A673 (cell line): ENCODE measurements at regions not wholly inside any gene's neighbourhood (a gene's known extent, or its start where the extent isn't known, plus 50 kb on each side); places are given as distances from the start of the nearest gene placed in this dataset.

Experiments used
- BruUV-seq: library from RNA; stranded (reverse); fragments of 400-500 nt; replicated peaks from 2 replicates; lab custom pipeline; 2021; lab: Mats Ljungman, UMichigan
- CTCF ChIA-PET: fragments of 300-600 bp; sonication (Branson Sonifier 250); formaldehyde crosslinking; loops from one replicate; lab custom pipeline; 2022; ENCODE audit warnings: antibody characterized with exemption; lab: Charles Lee
- POLR2A ChIA-PET: fragments of 300-600 bp; sonication (Branson Sonifier 250); formaldehyde crosslinking; loops from one replicate; lab custom pipeline; 2022; ENCODE audit warnings: antibody characterized with exemption; ENCODE audit not compliant: low non-redundant PET; lab: Charles Lee
- DNase-seq: peaks from one replicate; pipeline ENCODE4 v3.0.0-alpha.2; 2015; ENCODE audit warnings: low spot score
- H3K27ac ChIP-seq: fragments of 200-600 bp; sonication (generic); 2 replicates; pipeline ENCODE4 v1.5.1; 2016; ENCODE audit warnings: mixed run types, low read depth, mild to moderate bottlenecking, mixed read lengths, antibody characterized with exemption, low read length; ENCODE audit not compliant: poor library complexity, severe bottlenecking
- H3K27me3 ChIP-seq: fragments of 200-600 bp; sonication (generic); replicated peaks from 2 replicates; pipeline ENCODE4 v1.6.1; 2017; ENCODE audit warnings: mixed run types, low read depth, mild to moderate bottlenecking, mixed read lengths, antibody characterized with exemption, low read length; ENCODE audit not compliant: insufficient read depth, poor library complexity
- H3K36me3 ChIP-seq: fragments of 200-600 bp; sonication (generic); 2 replicates; pipeline ENCODE4 v1.6.1; 2016; ENCODE audit warnings: mixed run types, mild to moderate bottlenecking, mixed read lengths, antibody characterized with exemption, low read length; ENCODE audit not compliant: insufficient read depth, poor library complexity, severe bottlenecking
- H3K4me1 ChIP-seq: fragments of 200-600 bp; sonication (generic); 2 replicates; pipeline ENCODE4 v1.6.1; 2017; ENCODE audit warnings: mixed run types, mild to moderate bottlenecking, mixed read lengths, antibody characterized with exemption, low read length; ENCODE audit not compliant: insufficient read depth, poor library complexity, severe bottlenecking
- H3K4me3 ChIP-seq: fragments of 200-600 bp; sonication (generic); 2 replicates; pipeline ENCODE4 v1.5.1; 2016; ENCODE audit warnings: low read depth, mixed run types, mild to moderate bottlenecking, mixed read lengths, low read length; ENCODE audit not compliant: poor library complexity, severe bottlenecking
- H3K9me3 ChIP-seq: fragments of 200-600 bp; sonication (generic); 2 replicates; pipeline ENCODE4 v1.6.1; 2016; ENCODE audit warnings: mixed run types, low read depth, mild to moderate bottlenecking, mixed read lengths, antibody characterized with exemption, low read length; ENCODE audit not compliant: poor library complexity, severe bottlenecking
- CTCF ChIP-seq: fragments of 300-800, 200-600 bp; sonication (generic); conservative IDR thresholded peaks from 2 replicates; pipeline ENCODE4 v1.5.1; 2017; ENCODE audit warnings: low read depth, mild to moderate bottlenecking, antibody characterized with exemption, low read length, moderate library complexity, mixed read lengths
- EZH2 ChIP-seq: fragments of 200-600 bp; sonication (generic); IDR thresholded peaks from 2 replicates; pipeline ENCODE4 v1.6.1; 2017; ENCODE audit warnings: borderline replicate concordance, low read depth, mild to moderate bottlenecking, mixed read lengths, antibody characterized with exemption, low read length; ENCODE audit not compliant: poor library complexity, severe bottlenecking
- intact Hi-C: fragments of 100-400 bp; cut with micrococcal nuclease; formaldehyde crosslinking; loops from one replicate; pipeline ENCODE4 v1.10.0; 2022; ENCODE audit not compliant: unreplicated experiment

GRCh38 chr11:127057126-127057525, 56.6 kb upstream of the KIRREL3 start:
- POLR2A ChIA-PET = interaction anchor here (0.6 kb wide), 1 partner anchor 201 kb away, joined by 3 read pairs; no protein-coding TSS in a partner anchor
- intact Hi-C loops = no loop called here

GRCh38 chr11:127056338-127056971, 55.9 kb upstream of the KIRREL3 start:
- Histone ChIP-seq H3K27me3 (peaks cover 8% of the 10 kb centered on the region), H3K4me3 (no peak overlapping the region), H3K27ac (no peak overlapping the region), H3K9me3 (no peaks in the 10 kb centered on the region), H3K36me3 (no peaks in the 10 kb centered on the region), H3K4me1 (no peaks in the 10 kb centered on the region)
- no TSS peak for BruUV-seq
- intact Hi-C loops = no loop called here
- DNase-seq = peak; percentile 19
- TF ChIP-seq CTCF (no peak), EZH2 (no peak)
- ChIA-PET CTCF (no interaction called here), POLR2A (interaction anchor here (0.6 kb wide), 1 partner anchor 201 kb away, joined by 3 read pairs; no protein-coding TSS in a partner anchor)

More at GRCh38 chr11:127057126-127057525, 56.6 kb upstream of the KIRREL3 start:
- peaks cover 8% of the 10 kb centered on the region for H3K27me3 ChIP-seq
- no peak overlapping the region for H3K4me3 ChIP-seq
- BruUV-seq = no TSS peak
- H3K27ac ChIP-seq = no peak overlapping the region
- no peaks in the 10 kb centered on the region for H3K9me3 ChIP-seq
- TF ChIP-seq EZH2 (no peak), CTCF (no peak)
- H3K4me1 ChIP-seq = no peaks in the 10 kb centered on the region
- CTCF ChIA-PET = no interaction called here
- no peaks in the 10 kb centered on the region for H3K36me3 ChIP-seq
- no peak for DNase-seq

- H3K36me3 ChIP-seq = no peaks in the 10 kb centered on the region
- no peaks in the 10 kb centered on the region for H3K9me3 ChIP-seq
- H3K4me3 ChIP-seq = no peak overlapping the region
- no peaks in the 10 kb centered on the region for H3K4me1 ChIP-seq
- intact Hi-C loops = no loop called here
- no peak for TF ChIP-seq CTCF
- no peak for TF ChIP-seq EZH2
- ChIA-PET POLR2A (no interaction called here), CTCF (no interaction called here)
- no peak for DNase-seq
- BruUV-seq = no TSS peak
- no peak overlapping the region for H3K27ac ChIP-seq
- H3K27me3 ChIP-seq = peaks cover 5% of the 10 kb centered on the region
Observed at GRCh38 chr11:127055236-127055635, 54.7 kb upstream of the KIRREL3 start.
